LNCaP clone FGC (cell line): ENCODE measurements at regions not wholly inside any gene's neighbourhood (a gene's known extent, or its start where the extent isn't known, plus 50 kb on each side); places are given as distances from the start of the nearest gene placed in this dataset.
"Not testable (repeated sequence)": the region's sequence is repeated elsewhere in the genome, so short reads cannot be mapped to it uniquely, and the experiment has no call there.

Experiments used
- DNase-seq: peaks from one replicate; pipeline ENCODE4 v3.0.0-alpha.2; 2011; ENCODE audit warnings: low read depth
- H3K4me3 ChIP-seq: 2 replicates; pipeline ENCODE4 v1.5.1; 2011; ENCODE audit warnings: mild to moderate bottlenecking, low read depth, low read length, control low read depth
- CTCF ChIP-seq: IDR thresholded peaks from 2 replicates; pipeline ENCODE4 v1.5.1; 2012; ENCODE audit warnings: mild to moderate bottlenecking; ENCODE audit not compliant: control insufficient read depth, insufficient read depth; ENCODE audit errors: extremely low read depth

DNA sequence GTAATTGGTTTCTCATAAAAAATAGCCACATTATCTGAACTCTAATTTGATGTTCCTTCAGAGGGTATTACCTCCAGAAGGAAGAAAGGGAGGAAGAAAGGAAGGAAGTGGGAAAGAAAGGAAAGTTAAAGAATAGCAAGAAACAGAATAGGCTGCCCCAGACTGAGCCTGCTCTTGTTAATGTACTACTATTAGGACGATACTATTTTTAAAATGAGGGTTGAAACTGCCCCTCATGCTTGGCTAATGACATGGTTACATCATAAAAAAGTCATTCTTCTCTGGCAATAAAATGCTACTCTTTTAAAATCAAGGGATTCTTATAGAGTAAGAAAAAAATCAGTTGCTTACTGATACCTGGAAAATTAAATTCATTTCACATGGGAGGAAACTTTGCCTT is 253.0 kb downstream of the KTN1 start:
- H3K4me3 ChIP-seq: no peak overlapping the region
- no peak for TF ChIP-seq CTCF
- DNase-seq: no peak

DNA sequence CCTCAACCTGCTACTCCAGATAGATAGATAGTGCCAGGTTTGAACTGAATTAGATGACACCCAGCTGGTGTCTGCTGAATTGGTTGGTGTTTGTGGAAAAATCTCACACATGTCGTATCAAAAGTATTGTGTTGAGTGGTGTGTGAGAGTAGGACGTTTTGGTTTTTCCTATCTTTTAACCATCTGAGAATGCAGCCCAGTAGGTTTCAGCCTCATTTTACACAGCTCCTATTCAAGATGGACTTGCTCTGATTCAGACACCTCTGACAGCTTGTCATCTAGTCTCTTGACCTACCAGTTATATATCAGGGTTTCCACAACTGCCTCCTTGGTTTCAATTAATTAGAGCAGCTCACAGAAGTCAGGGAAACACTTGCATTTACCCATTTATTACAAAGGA is 254.4 kb downstream of the KTN1 start:
- no peak for DNase-seq
- no peak overlapping the region for H3K4me3 ChIP-seq
- no peak for TF ChIP-seq CTCF

DNA sequence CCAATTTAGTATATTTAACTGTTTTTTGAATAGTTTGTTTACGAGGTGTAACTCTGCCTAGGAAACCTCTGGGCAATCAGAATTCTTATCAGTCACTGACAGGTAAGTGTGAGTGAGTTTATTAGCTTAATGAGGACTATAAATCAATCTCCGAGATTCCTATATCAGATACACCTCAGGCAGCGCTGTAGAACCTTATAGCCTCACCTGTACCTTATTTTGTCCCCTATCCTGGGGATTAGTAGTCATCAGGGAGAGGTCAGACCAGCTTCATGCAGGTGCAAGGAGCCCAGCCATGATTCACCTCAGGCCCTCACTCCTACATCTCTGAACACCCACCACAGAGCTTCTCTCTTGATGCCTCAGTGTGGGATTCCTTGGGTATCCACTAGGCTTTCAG is 256.0 kb downstream of the KTN1 start:
- no peak for DNase-seq
- no peak overlapping the region for H3K4me3 ChIP-seq
- no peak for TF ChIP-seq CTCF

GRCh38 chr14:55837467-55837866 is 257.5 kb downstream of the KTN1 start:
- no peak for DNase-seq
- H3K4me3 ChIP-seq: no peak overlapping the region
- no peak for TF ChIP-seq CTCF

GRCh38 chr14:55838529-55839052 is 258.6 kb downstream of the KTN1 start:
- no peak for DNase-seq
- no peak overlapping the region for H3K4me3 ChIP-seq
- no peak for TF ChIP-seq CTCF

GRCh38 chr14:55839301-55839947 is 259.4 kb downstream of the KTN1 start:
- not testable (repeated sequence) for DNase-seq, H3K4me3 ChIP-seq

- no peak for DNase-seq
- no peak for TF ChIP-seq CTCF
- no peak overlapping the region for H3K4me3 ChIP-seq
Observed at GRCh38 chr14:55840821-55841220, 260.8 kb downstream of the KTN1 start.
